Mesendoderm (in vitro differentiated cells): ENCODE measurements at regions not wholly inside any gene's neighbourhood (a gene's known extent, or its start where the extent isn't known, plus 50 kb on each side); places are given as distances from the start of the nearest gene placed in this dataset.

Source experiments
- DNase-seq: peaks from one replicate; pipeline ENCODE4 v3.0.0; 2013
- H2AK5ac ChIP-seq: 2 replicates; pipeline ENCODE4 v1.6.1; 2013; ENCODE audit warnings: low read length, inconsistent platforms
- H2BK120ac ChIP-seq: 2 replicates; pipeline ENCODE4 v1.6.1; 2013; ENCODE audit warnings: low read depth, mild to moderate bottlenecking, low read length, moderate library complexity, mixed read lengths
- H2BK15ac ChIP-seq: replicated peaks from 2 replicates; pipeline ENCODE4 v1.6.1; 2013; ENCODE audit warnings: low read depth, mild to moderate bottlenecking, moderate library complexity
- H2BK5ac ChIP-seq: 2 replicates; pipeline ENCODE4 v1.6.1; 2013; ENCODE audit warnings: low read length, inconsistent platforms
- H3K18ac ChIP-seq: 2 replicates; pipeline ENCODE4 v1.6.1; 2013; ENCODE audit warnings: mild to moderate bottlenecking, low read length, mixed read lengths
- H3K23ac ChIP-seq: one replicate; pipeline ENCODE4 v1.6.1; 2013; ENCODE audit warnings: low read length
- H3K27ac ChIP-seq: 2 replicates; pipeline ENCODE4 v1.5.1; 2013; ENCODE audit warnings: low read depth, mild to moderate bottlenecking, inconsistent platforms, low read length, moderate library complexity
- H3K27me3 ChIP-seq: 2 replicates; pipeline ENCODE4 v1.6.1; 2013; ENCODE audit warnings: low read length, control low read depth, mild to moderate bottlenecking, inconsistent platforms; ENCODE audit not compliant: insufficient read depth, poor library complexity
- H3K36me3 ChIP-seq: 2 replicates; pipeline ENCODE4 v1.6.1; 2013; ENCODE audit warnings: low read length, inconsistent platforms; ENCODE audit not compliant: control insufficient read depth, insufficient read depth
- H3K4ac ChIP-seq: one replicate; pipeline ENCODE4 v1.6.1; 2013; ENCODE audit warnings: low read depth, mild to moderate bottlenecking, low read length, moderate library complexity
- H3K4me1 ChIP-seq: 2 replicates; pipeline ENCODE4 v1.6.1; 2013; ENCODE audit warnings: low read depth, low read length, inconsistent platforms; ENCODE audit not compliant: control insufficient read depth
- H3K4me2 ChIP-seq: 2 replicates; pipeline ENCODE4 v1.6.1; 2013; ENCODE audit warnings: low read length
- H3K4me3 ChIP-seq: 2 replicates; pipeline ENCODE4 v1.5.1; 2013; ENCODE audit warnings: mild to moderate bottlenecking, low read length
- H3K56ac ChIP-seq: one replicate; pipeline ENCODE4 v1.6.1; 2013; ENCODE audit warnings: low read length
- H3K79me1 ChIP-seq: 2 replicates; pipeline ENCODE4 v1.6.1; 2013; ENCODE audit warnings: low read length, inconsistent platforms
- H3K79me2 ChIP-seq: 2 replicates; pipeline ENCODE4 v1.6.1; 2013; ENCODE audit warnings: mild to moderate bottlenecking, low read length; ENCODE audit not compliant: control insufficient read depth, insufficient read depth
- H3K9ac ChIP-seq: 2 replicates; pipeline ENCODE4 v1.6.1; 2013; ENCODE audit warnings: low read length, inconsistent platforms
- H4K5ac ChIP-seq: one replicate; pipeline ENCODE4 v1.6.1; 2013; ENCODE audit warnings: low read length
- H4K8ac ChIP-seq: one replicate; pipeline ENCODE4 v1.6.1; 2013; ENCODE audit warnings: low read depth, mild to moderate bottlenecking, control low read depth, low read length, moderate library complexity
- WGBS: extraction: QIAGEN DNeasy Blood & Tissue Kit; methylation state at CpG from one replicate; pipeline ENCODE4 v1.1.7; 2013; ENCODE audit warnings: low lambda C conversion rate, missing lambda C conversion rate; ENCODE audit not compliant: insufficient coverage; ENCODE audit errors: extremely low coverage; 5-methylcytosine and 5-hydroxymethylcytosine counted together

GRCh38 chr6:100237821-100238220 lies 226.9 kb downstream of the SIM1 start:
- Histone ChIP-seq H2BK15ac (no peak overlapping the region), H2BK5ac (no peak overlapping the region), H3K4me3 (no peak overlapping the region), H2BK120ac (no peak overlapping the region), H3K27ac (no peak overlapping the region), H3K4me2 (no peak overlapping the region), H3K9ac (no peak overlapping the region), H2AK5ac (no peak overlapping the region), H3K27me3 (no peaks in the 10 kb centered on the region), H3K79me2 (no peaks in the 10 kb centered on the region), H3K4ac (no peak overlapping the region), H3K18ac (no peak overlapping the region), H3K79me1 (no peaks in the 10 kb centered on the region), H3K36me3 (no peaks in the 10 kb centered on the region), H3K23ac (no peak overlapping the region), H3K56ac (no peak overlapping the region), H3K4me1 (no peaks in the 10 kb centered on the region), H4K5ac (no peak overlapping the region), H4K8ac (no peak overlapping the region)
- DNase-seq, result no peak
- WGBS, result no CpG with 5 or more reads among the region's 2 CpGs

- H2BK120ac ChIP-seq, result no peak overlapping the region
- no peak overlapping the region for H4K5ac ChIP-seq
- WGBS, result no CpG with 5 or more reads among the region's 2 CpGs
Measured at GRCh38 chr6:100236389-100236788, 228.3 kb downstream of the SIM1 start.

GRCh38 chr6:100235631-100236030 lies 229.1 kb downstream of the SIM1 start:
- DNase-seq, result no peak
- no peaks in the 10 kb centered on the region for H3K79me1 ChIP-seq
- no peak overlapping the region for H3K18ac ChIP-seq
- no peaks in the 10 kb centered on the region for H3K79me2 ChIP-seq
- H2BK15ac ChIP-seq, result no peak overlapping the region
- H4K8ac ChIP-seq, result no peak overlapping the region
- H3K27ac ChIP-seq, result no peak overlapping the region
- no peak overlapping the region for H3K4me2 ChIP-seq
- H3K9ac ChIP-seq, result no peak overlapping the region
- no peak overlapping the region for H3K4me3 ChIP-seq
- no peak overlapping the region for H2AK5ac ChIP-seq
- no peak overlapping the region for H3K56ac ChIP-seq
- no peak overlapping the region for H2BK120ac ChIP-seq
- H3K36me3 ChIP-seq, result no peaks in the 10 kb centered on the region
- H2BK5ac ChIP-seq, result no peak overlapping the region
- H3K23ac ChIP-seq, result no peak overlapping the region
- H4K5ac ChIP-seq, result no peak overlapping the region
- H3K4ac ChIP-seq, result no peak overlapping the region
- H3K27me3 ChIP-seq, result no peaks in the 10 kb centered on the region
- H3K4me1 ChIP-seq, result no peaks in the 10 kb centered on the region

More at GRCh38 chr6:100236389-100236788, 228.3 kb downstream of the SIM1 start:
- H2BK5ac ChIP-seq, result no peak overlapping the region
- no peak overlapping the region for H3K18ac ChIP-seq
- H3K9ac ChIP-seq, result no peak overlapping the region
- no peak overlapping the region for H3K4me3 ChIP-seq
- H3K27me3 ChIP-seq, result no peaks in the 10 kb centered on the region
- H2BK15ac ChIP-seq, result no peak overlapping the region
- H3K36me3 ChIP-seq, result no peaks in the 10 kb centered on the region
- H3K4me1 ChIP-seq, result no peaks in the 10 kb centered on the region
- no peaks in the 10 kb centered on the region for H3K79me1 ChIP-seq
- H3K4ac ChIP-seq, result no peak overlapping the region
- H3K27ac ChIP-seq, result no peak overlapping the region
- H3K23ac ChIP-seq, result no peak overlapping the region
- H3K56ac ChIP-seq, result no peak overlapping the region
- no peak overlapping the region for H3K4me2 ChIP-seq
- H2AK5ac ChIP-seq, result no peak overlapping the region
- DNase-seq, result no peak
- no peak overlapping the region for H4K8ac ChIP-seq
- no peaks in the 10 kb centered on the region for H3K79me2 ChIP-seq

GRCh38 chr6:100234625-100235024 lies 230.1 kb downstream of the SIM1 start:
- H2BK5ac ChIP-seq, result no peak overlapping the region
- WGBS, result no CpG with 5 or more reads among the region's 3 CpGs
- H3K4me2 ChIP-seq, result no peak overlapping the region
- H2BK15ac ChIP-seq, result no peak overlapping the region
- H4K8ac ChIP-seq, result no peak overlapping the region
- no peak overlapping the region for H2BK120ac ChIP-seq
- H3K27me3 ChIP-seq, result no peaks in the 10 kb centered on the region
- DNase-seq, result no peak
- H3K23ac ChIP-seq, result no peak overlapping the region
- H3K9ac ChIP-seq, result no peak overlapping the region
- no peaks in the 10 kb centered on the region for H3K79me1 ChIP-seq
- no peak overlapping the region for H3K4me3 ChIP-seq
- H3K18ac ChIP-seq, result no peak overlapping the region
- no peaks in the 10 kb centered on the region for H3K79me2 ChIP-seq
- H3K4ac ChIP-seq, result no peak overlapping the region
- H2AK5ac ChIP-seq, result no peak overlapping the region
- peaks cover 5% of the 10 kb centered on the region for H3K4me1 ChIP-seq
- no peak overlapping the region for H3K56ac ChIP-seq
- no peak overlapping the region for H3K27ac ChIP-seq
- H3K36me3 ChIP-seq, result no peaks in the 10 kb centered on the region
- H4K5ac ChIP-seq, result no peak overlapping the region

GRCh38 chr6:100232781-100233573 lies 231.7 kb downstream of the SIM1 start:
- no peak overlapping the region for H3K4me3 ChIP-seq
- no peak overlapping the region for H3K27ac ChIP-seq
- H3K18ac ChIP-seq, result no peak overlapping the region
- H3K79me1 ChIP-seq, result no peaks in the 10 kb centered on the region
- no CpG with 5 or more reads among the region's 5 CpGs for WGBS
- H3K4me1 ChIP-seq, result peaks cover 5% of the 10 kb centered on the region
- no peaks in the 10 kb centered on the region for H3K27me3 ChIP-seq
- H3K36me3 ChIP-seq, result no peaks in the 10 kb centered on the region
- H4K5ac ChIP-seq, result no peak overlapping the region
- H4K8ac ChIP-seq, result no peak overlapping the region
- H2BK5ac ChIP-seq, result no peak overlapping the region
- H3K56ac ChIP-seq, result no peak overlapping the region
- no peaks in the 10 kb centered on the region for H3K79me2 ChIP-seq
- no peak overlapping the region for H2AK5ac ChIP-seq
- no peak overlapping the region for H3K9ac ChIP-seq
- no peak overlapping the region for H3K23ac ChIP-seq
- no peak overlapping the region for H2BK120ac ChIP-seq
- H2BK15ac ChIP-seq, result no peak overlapping the region
- DNase-seq, result no peak
- no peak overlapping the region for H3K4me2 ChIP-seq
- H3K4ac ChIP-seq, result no peak overlapping the region

GRCh38 chr6:100230953-100231316 lies 233.8 kb downstream of the SIM1 start:
- Histone ChIP-seq H3K56ac (no peak overlapping the region), H2AK5ac (no peak overlapping the region), H3K18ac (no peak overlapping the region), H2BK5ac (no peak overlapping the region), H4K5ac (no peak overlapping the region), H2BK120ac (no peak overlapping the region), H3K79me2 (no peaks in the 10 kb centered on the region), H2BK15ac (no peak overlapping the region), H3K4me2 (no peak overlapping the region), H3K4me1 (peaks cover 5% of the 10 kb centered on the region), H4K8ac (no peak overlapping the region), H3K4me3 (no peak overlapping the region), H3K27me3 (no peaks in the 10 kb centered on the region), H3K4ac (no peak overlapping the region), H3K9ac (no peak overlapping the region), H3K79me1 (no peaks in the 10 kb centered on the region), H3K36me3 (no peaks in the 10 kb centered on the region), H3K23ac (no peak overlapping the region), H3K27ac (no peak overlapping the region)
- peak; percentile 27 for DNase-seq
- WGBS, result no CpG with 5 or more reads among the region's 1 CpG
